H9 (cell line): ENCODE measurements at regions not wholly inside any gene's neighbourhood (a gene's known extent, or its start where the extent isn't known, plus 50 kb on each side); places are given as distances from the start of the nearest gene placed in this dataset.

ENCODE experiments used
- DNase-seq: peaks from one replicate; pipeline ENCODE4 v3.0.0-alpha.2; 2017
- H2AFZ ChIP-seq: one replicate; pipeline ENCODE4 v1.6.1; 2013; ENCODE audit warnings: mild to moderate bottlenecking, low read length, control low read depth, moderate library complexity
- H2AK5ac ChIP-seq: 2 replicates; pipeline ENCODE4 v1.6.1; 2013; ENCODE audit warnings: low read length, control low read depth, mixed read lengths; ENCODE audit not compliant: insufficient read length
- H2BK120ac ChIP-seq: one replicate; pipeline ENCODE4 v1.6.1; 2013; ENCODE audit warnings: low read depth, mild to moderate bottlenecking, low read length, control low read depth, inconsistent platforms; ENCODE audit not compliant: poor library complexity, severe bottlenecking
- H2BK12ac ChIP-seq: 2 replicates; pipeline ENCODE4 v1.6.1; 2013; ENCODE audit warnings: low read length, control low read depth, mixed read lengths, low read depth; ENCODE audit not compliant: insufficient read length
- H2BK15ac ChIP-seq: 2 replicates; pipeline ENCODE4 v1.6.1; 2013; ENCODE audit warnings: low read depth, low read length, control low read depth
- H2BK20ac ChIP-seq: one replicate; pipeline ENCODE4 v1.6.1; 2013; ENCODE audit warnings: low read depth, mild to moderate bottlenecking, low read length, control low read depth, inconsistent platforms; ENCODE audit not compliant: poor library complexity, severe bottlenecking
- H2BK5ac ChIP-seq: 2 replicates; pipeline ENCODE4 v1.6.1; 2013; ENCODE audit warnings: low read length, control low read depth, mixed read lengths; ENCODE audit not compliant: insufficient read length
- H3K14ac ChIP-seq: 2 replicates; pipeline ENCODE4 v1.6.1; 2013; ENCODE audit warnings: low read length, control low read depth; ENCODE audit not compliant: insufficient read depth
- H3K18ac ChIP-seq: 2 replicates; pipeline ENCODE4 v1.6.1; 2013; ENCODE audit warnings: low read depth, mild to moderate bottlenecking, mixed read lengths, low read length, control low read depth; ENCODE audit not compliant: insufficient read length
- H3K23ac ChIP-seq: 2 replicates; pipeline ENCODE4 v1.6.1; 2013; ENCODE audit warnings: low read length, control low read depth, mixed read lengths, low read depth; ENCODE audit not compliant: insufficient read length
- H3K23me2 ChIP-seq: 2 replicates; pipeline ENCODE4 v1.6.1; 2013; ENCODE audit warnings: low read depth, mild to moderate bottlenecking, mixed read lengths, low read length, control low read depth; ENCODE audit not compliant: insufficient read length, poor library complexity, severe bottlenecking
- H3K27ac ChIP-seq: 2 replicates; pipeline ENCODE4 v1.5.1; 2013; ENCODE audit warnings: low read length, control low read depth, mixed read lengths, low read depth; ENCODE audit not compliant: insufficient read length
- H3K27me3 ChIP-seq: 2 replicates; pipeline ENCODE4 v1.6.1; 2013; ENCODE audit warnings: low read length, control low read depth, inconsistent platforms; ENCODE audit not compliant: insufficient read depth
- H3K4ac ChIP-seq: 2 replicates; pipeline ENCODE4 v1.6.1; 2013; ENCODE audit warnings: low read depth, mild to moderate bottlenecking, control low read depth, inconsistent platforms, low read length, moderate library complexity
- H3K4me1 ChIP-seq: 2 replicates; pipeline ENCODE4 v1.6.1; 2013; ENCODE audit warnings: low read length, control low read depth, inconsistent platforms; ENCODE audit not compliant: insufficient read depth
- H3K4me2 ChIP-seq: 2 replicates; pipeline ENCODE4 v1.6.1; 2013; ENCODE audit warnings: low read length, control low read depth, mixed read lengths; ENCODE audit not compliant: insufficient read length, insufficient read depth
- H3K56ac ChIP-seq: 2 replicates; pipeline ENCODE4 v1.6.1; 2013; ENCODE audit warnings: low read depth, mild to moderate bottlenecking, mixed read lengths, low read length, control low read depth; ENCODE audit not compliant: insufficient read length
- H3K79me1 ChIP-seq: 2 replicates; pipeline ENCODE4 v1.6.1; 2013; ENCODE audit warnings: low read depth, mild to moderate bottlenecking, moderate library complexity, low read length, control low read depth, inconsistent platforms; ENCODE audit not compliant: insufficient read depth, poor library complexity, severe bottlenecking
- H3K79me2 ChIP-seq: 2 replicates; pipeline ENCODE4 v1.6.1; 2013; ENCODE audit warnings: low read length, control low read depth, inconsistent platforms; ENCODE audit not compliant: insufficient read depth
- H3K9ac ChIP-seq: 2 replicates; pipeline ENCODE4 v1.6.1; 2013; ENCODE audit warnings: low read length, control low read depth, mixed read lengths; ENCODE audit not compliant: insufficient read length; ENCODE audit errors: extremely low read depth
- H3K9me3 ChIP-seq: one replicate; pipeline ENCODE4 v1.6.1; 2013; ENCODE audit warnings: low read depth, low read length, inconsistent platforms; ENCODE audit not compliant: control insufficient read depth
- H3T11ph ChIP-seq: one replicate; pipeline ENCODE4 v1.6.1; 2013; ENCODE audit warnings: mild to moderate bottlenecking, low read length, control low read depth, inconsistent platforms
- H4K20me1 ChIP-seq: one replicate; pipeline ENCODE4 v1.6.1; 2013; ENCODE audit not compliant: control insufficient read depth, insufficient read length, insufficient read depth
- H4K5ac ChIP-seq: 2 replicates; pipeline ENCODE4 v1.6.1; 2013; ENCODE audit warnings: low read depth, mild to moderate bottlenecking, mixed read lengths, low read length, control low read depth; ENCODE audit not compliant: insufficient read length
- H4K8ac ChIP-seq: replicated peaks from 2 replicates; pipeline ENCODE4 v1.6.1; 2013; ENCODE audit warnings: low read length, control low read depth, mixed read lengths, low read depth; ENCODE audit not compliant: insufficient read length
- H4K91ac ChIP-seq: 2 replicates; pipeline ENCODE4 v1.6.1; 2013; ENCODE audit warnings: low read depth, mild to moderate bottlenecking, moderate library complexity, mixed read lengths, low read length, control low read depth; ENCODE audit not compliant: insufficient read length
- H3K27ac Mint-ChIP-seq, 3 experiments: 2 replicates in 2 of 3; 3 replicates in 1 of 3; pipeline ENCODE4 v1.8.0; 2020 to 2021; ENCODE audit warnings: mixed read lengths in 3 of 3, mild to moderate bottlenecking in 1 of 3, moderate library complexity in 1 of 3
- H3K27me3 Mint-ChIP-seq: 2 replicates; pipeline ENCODE4 v1.8.0; 2021; ENCODE audit warnings: low read depth, mild to moderate bottlenecking, moderate library complexity, mixed read lengths
- H3K36me3 Mint-ChIP-seq, 3 experiments: 2 replicates in 2 of 3; 3 replicates in 1 of 3; pipeline ENCODE4 v1.8.0; 2020 to 2021; ENCODE audit warnings: low read depth in 3 of 3, mixed read lengths in 3 of 3; ENCODE audit not compliant: insufficient read depth in 1 of 3
- H3K4me1 Mint-ChIP-seq, 2 experiments: 2 replicates each; pipeline ENCODE4 v1.8.0; 2020; ENCODE audit warnings: mixed read lengths in 2 of 2
- H3K4me3 Mint-ChIP-seq, 2 experiments: 2 replicates in 1 of 2; 3 replicates in 1 of 2; pipeline ENCODE4 v1.8.0; 2020 to 2021; ENCODE audit warnings: mild to moderate bottlenecking in 2 of 2, mixed read lengths in 2 of 2, moderate library complexity in 1 of 2
- H3K9me3 Mint-ChIP-seq, 2 experiments: 2 replicates in 1 of 2; 3 replicates in 1 of 2; pipeline ENCODE4 v1.8.0; 2020; ENCODE audit warnings: mild to moderate bottlenecking in 2 of 2, mixed read lengths in 2 of 2, moderate library complexity in 1 of 2
- TF ChIP-seq, protein P1 (sequence below): fragments of 200-600 bp; sonication (generic); conservative IDR thresholded peaks from 3 replicates; pipeline ENCODE4 v1.8.0; 2021; ENCODE audit warnings: antibody characterized with exemption, mild to moderate bottlenecking

DNA sequence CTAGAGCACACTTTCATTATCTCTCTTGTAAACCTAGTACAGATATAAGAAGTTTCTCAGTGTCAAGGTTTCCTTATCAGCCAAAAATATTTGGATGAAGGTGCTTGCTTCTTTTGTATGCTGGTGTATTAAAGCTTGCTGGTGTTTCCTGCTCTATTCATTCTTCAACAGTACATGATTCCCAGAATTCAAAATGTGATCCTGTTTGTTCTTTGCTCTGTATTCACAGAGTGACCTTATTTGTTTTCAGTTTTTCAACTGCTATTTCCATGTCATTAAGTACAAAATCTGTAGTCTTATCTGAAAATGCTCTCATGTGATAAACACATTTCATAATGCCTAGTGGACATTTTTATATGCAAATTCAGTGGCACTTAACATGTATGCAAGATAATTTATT is 1185.8 kb downstream of the SUCLG1 start:
- no peaks in the 10 kb centered on the region for H3K4me1 ChIP-seq
- H3K9me3 ChIP-seq = no peaks in the 10 kb centered on the region
- no peak overlapping the region for H2BK15ac ChIP-seq
- no peak overlapping the region for H3K23ac ChIP-seq
- no peak overlapping the region for H2BK12ac ChIP-seq
- Mint-ChIP-seq H3K4me1 (peaks cover 4 to 6% of the 10 kb centered on the region in 2 experiments), H3K27me3 (no peaks in the 10 kb centered on the region), H3K9me3 (no peaks in the 10 kb centered on the region; a peak in 1 of 5 replicates), H3K27ac (no peak overlapping the region), H3K4me3 (no peak overlapping the region), H3K36me3 (peaks cover 0 to 4% (median 0%) of the 10 kb centered on the region in 3 experiments; a peak in 4 of 7 replicates)
- H4K20me1 ChIP-seq = no peaks in the 10 kb centered on the region
- TF ChIP-seq, protein P1, sequence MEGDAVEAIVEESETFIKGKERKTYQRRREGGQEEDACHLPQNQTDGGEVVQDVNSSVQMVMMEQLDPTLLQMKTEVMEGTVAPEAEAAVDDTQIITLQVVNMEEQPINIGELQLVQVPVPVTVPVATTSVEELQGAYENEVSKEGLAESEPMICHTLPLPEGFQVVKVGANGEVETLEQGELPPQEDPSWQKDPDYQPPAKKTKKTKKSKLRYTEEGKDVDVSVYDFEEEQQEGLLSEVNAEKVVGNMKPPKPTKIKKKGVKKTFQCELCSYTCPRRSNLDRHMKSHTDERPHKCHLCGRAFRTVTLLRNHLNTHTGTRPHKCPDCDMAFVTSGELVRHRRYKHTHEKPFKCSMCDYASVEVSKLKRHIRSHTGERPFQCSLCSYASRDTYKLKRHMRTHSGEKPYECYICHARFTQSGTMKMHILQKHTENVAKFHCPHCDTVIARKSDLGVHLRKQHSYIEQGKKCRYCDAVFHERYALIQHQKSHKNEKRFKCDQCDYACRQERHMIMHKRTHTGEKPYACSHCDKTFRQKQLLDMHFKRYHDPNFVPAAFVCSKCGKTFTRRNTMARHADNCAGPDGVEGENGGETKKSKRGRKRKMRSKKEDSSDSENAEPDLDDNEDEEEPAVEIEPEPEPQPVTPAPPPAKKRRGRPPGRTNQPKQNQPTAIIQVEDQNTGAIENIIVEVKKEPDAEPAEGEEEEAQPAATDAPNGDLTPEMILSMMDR = no peak
- no peak overlapping the region for H2BK20ac ChIP-seq
- no peak overlapping the region for H4K8ac ChIP-seq
- no peak for DNase-seq
- H3K9ac ChIP-seq = no peak overlapping the region
- H3K27ac ChIP-seq = no peak overlapping the region
- no peak overlapping the region for H3K56ac ChIP-seq
- no peak overlapping the region for H3K14ac ChIP-seq
- H3K23me2 ChIP-seq = no peaks in the 10 kb centered on the region
- no peak overlapping the region for H3K4me2 ChIP-seq
- no peak overlapping the region for H3K18ac ChIP-seq
- H2AK5ac ChIP-seq = no peak overlapping the region
- H3K27me3 ChIP-seq = no peaks in the 10 kb centered on the region
- no peak overlapping the region for H3T11ph ChIP-seq
- H3K79me2 ChIP-seq = no peaks in the 10 kb centered on the region
- no peak overlapping the region for H2BK120ac ChIP-seq
- H4K5ac ChIP-seq = no peak overlapping the region
- H2AFZ ChIP-seq = no peak overlapping the region
- no peak overlapping the region for H3K4ac ChIP-seq
- no peaks in the 10 kb centered on the region for H3K79me1 ChIP-seq
- H4K91ac ChIP-seq = no peak overlapping the region
- H2BK5ac ChIP-seq = no peak overlapping the region
